ENCODE measurements at regions not wholly inside any gene's neighbourhood (a gene's known extent, or its start where the extent isn't known, plus 50 kb on each side); places are given as distances from the start of the nearest gene placed in this dataset.
"Not testable (repeated sequence)": the region's sequence is repeated elsewhere in the genome, so short reads cannot be mapped to it uniquely, and the experiment has no call there.

DNA sequence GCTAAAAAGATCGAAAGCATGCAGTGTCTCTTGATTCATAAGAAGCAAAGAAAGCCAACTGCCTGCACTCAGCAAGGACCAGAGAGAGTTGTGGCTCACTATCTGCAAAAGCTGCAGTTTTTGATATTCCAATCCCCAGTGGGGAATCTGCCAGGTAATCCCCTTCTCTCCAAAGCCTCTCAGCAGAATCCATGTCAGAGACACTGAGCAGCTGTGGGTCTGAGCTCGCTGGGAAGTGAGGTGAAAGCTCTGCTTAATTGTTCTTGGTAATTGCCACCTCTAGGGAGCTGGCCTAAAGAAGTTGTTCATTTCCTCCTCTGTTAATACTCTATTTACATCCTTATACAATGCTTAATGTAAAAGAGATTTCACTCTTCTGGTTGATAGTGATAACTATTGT lies 261.3 kb upstream of the LRRC4C start:
- no peak for FAIRE-seq
- WGBS, 2 donors: 31% methylated on average over 2 of the region's 2 CpGs
- no peak for TF ChIP-seq CTCF (IDR thresholded peaks at IDR 0.05)

DNA sequence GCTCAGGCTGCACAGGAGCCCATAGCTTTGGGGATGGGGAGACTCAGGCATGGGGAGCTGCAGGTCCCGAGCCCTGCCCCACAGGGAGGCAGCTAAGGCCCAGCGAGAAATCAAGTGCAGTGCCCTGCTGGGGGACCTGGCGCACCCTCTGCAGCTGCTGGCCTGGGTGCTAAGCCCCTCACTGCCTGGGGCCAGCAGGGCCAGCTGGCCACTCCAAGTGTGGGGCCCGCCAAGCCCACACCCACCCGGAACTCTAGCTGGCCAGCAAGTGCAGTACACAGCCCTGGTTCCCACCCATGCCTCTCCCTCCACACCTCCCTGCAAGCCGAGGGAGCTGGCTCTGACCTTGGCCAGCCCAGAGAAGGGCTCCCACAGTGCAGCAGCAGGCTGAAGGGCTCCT lies 268.7 kb upstream of the LRRC4C start:
- H3K27ac ChIP-seq; ATAC-seq; H3K9me3 ChIP-seq; intact Hi-C loops (cut with DNase I); H3K4me3 ChIP-seq; H3K36me3 ChIP-seq; FAIRE-seq; H3K4me1 ChIP-seq; H3K27me3 ChIP-seq: not testable (repeated sequence)
- WGBS, 2 donors: 68 to 85% methylated on average over 5 to 6 of the region's 6 CpGs
- peak in 1 of 6 donors; percentile 43 for DNase-seq

More for the DNA sequence above, 261.3 kb upstream of the LRRC4C start:
- no peaks in the 10 kb centered on the region for H3K4me1 ChIP-seq
- H3K4me3 ChIP-seq: no peak overlapping the region
- H3K27me3 ChIP-seq: no peaks in the 10 kb centered on the region
- no peaks in the 10 kb centered on the region for H3K36me3 ChIP-seq
- no peak overlapping the region for H3K27ac ChIP-seq
- DNase-seq (no peak), ATAC-seq (no peak)
- intact Hi-C loops (cut with DNase I): no loop called here
- H3K9me3 ChIP-seq: no peaks in the 10 kb centered on the region

DNA sequence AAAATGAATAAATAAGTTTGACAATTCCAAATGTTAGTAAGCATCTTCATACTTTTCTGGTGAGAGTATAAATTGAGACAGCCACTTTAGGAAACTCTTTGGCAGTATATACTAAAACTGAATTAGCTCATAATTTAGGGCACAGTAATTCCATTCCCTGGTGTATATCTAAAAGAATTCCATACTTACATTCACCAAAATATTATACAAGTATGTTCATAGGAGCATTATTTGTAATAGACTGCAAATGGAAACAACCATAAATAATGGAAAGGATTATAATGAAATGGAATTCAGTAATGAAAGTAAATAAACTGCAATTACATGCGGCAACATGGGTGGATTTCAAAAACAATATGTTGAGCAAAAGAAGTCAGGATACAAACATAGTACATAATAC lies 315.8 kb upstream of the LRRC4C start:
- Histone ChIP-seq H3K4me1 (no peaks in the 10 kb centered on the region), H3K4me3 (no peak overlapping the region), H3K9me3 (no peaks in the 10 kb centered on the region), H3K36me3 (no peaks in the 10 kb centered on the region), H3K27ac (no peak overlapping the region), H3K27me3 (no peaks in the 10 kb centered on the region)
- no peak for DNase-seq
- 79 to 91% methylated on average over 1 of the region's 1 CpG for whole genome bisulfite sequencing, 2 donors
- TF ChIP-seq CTCF (IDR thresholded peaks at IDR 0.05): no peak
- intact Hi-C loops (cut with DNase I): no loop called here
- no peak for FAIRE-seq
- ATAC-seq: no peak

DNA sequence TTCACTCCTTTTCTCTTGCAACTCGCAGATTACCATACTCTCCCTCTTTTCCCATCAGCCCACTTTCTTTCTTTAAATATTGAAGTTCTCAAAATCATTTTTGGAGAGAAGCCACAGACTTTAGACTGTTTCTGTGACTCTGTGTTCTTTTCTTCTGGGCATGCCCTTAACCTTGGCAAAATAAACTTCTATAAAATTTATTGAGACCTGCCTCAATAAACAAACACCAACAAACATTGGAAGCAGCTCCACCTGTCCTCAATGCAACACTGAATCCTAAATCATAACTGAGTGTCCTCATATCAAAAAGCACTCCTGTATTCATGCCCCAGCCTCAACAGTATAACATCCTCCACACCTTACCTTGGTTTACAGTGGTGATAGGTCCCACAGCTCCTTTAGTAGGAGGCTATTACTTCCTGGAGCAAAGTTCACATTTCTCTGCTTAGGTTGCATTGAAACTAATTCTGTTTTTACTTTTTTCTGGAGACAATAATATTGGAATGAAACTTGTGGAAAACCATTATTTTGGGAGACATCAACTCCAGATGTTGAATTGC lies 320.0 kb upstream of the LRRC4C start:
- no peak overlapping the region for H3K27ac ChIP-seq
- intact Hi-C loops (cut with DNase I): no loop called here
- WGBS, 2 donors: 22 to 33% methylated on average over 1 of the region's 1 CpG
- DNase-seq (no peak), ATAC-seq (no peak), FAIRE-seq (no peak)
- H3K9me3 ChIP-seq: no peaks in the 10 kb centered on the region
- H3K36me3 ChIP-seq: no peaks in the 10 kb centered on the region
- H3K27me3 ChIP-seq: no peaks in the 10 kb centered on the region
- TF ChIP-seq CTCF (IDR thresholded peaks at IDR 0.05): no peak
- no peak overlapping the region for H3K4me3 ChIP-seq
- no peaks in the 10 kb centered on the region for H3K4me1 ChIP-seq

- intact Hi-C loops (cut with DNase I): no loop called here
- Histone ChIP-seq H3K36me3 (no peaks in the 10 kb centered on the region), H3K9me3 (no peaks in the 10 kb centered on the region), H3K4me1 (no peaks in the 10 kb centered on the region), H3K27ac (no peak overlapping the region), H3K4me3 (no peak overlapping the region), H3K27me3 (no peaks in the 10 kb centered on the region)
- no peak for TF ChIP-seq CTCF (IDR thresholded peaks at IDR 0.05)
- ATAC-seq (no peak), DNase-seq (no peak), FAIRE-seq (no peak)
- WGBS, 2 donors: 26 to 48% methylated on average over 2 of the region's 2 CpGs
These were observed 322.0 kb upstream of the LRRC4C start for GRCh38 chr11:41781441-41781840.
